ENCODE measurements at regions not wholly inside any gene's neighbourhood (a gene's known extent, or its start where the extent isn't known, plus 50 kb on each side); places are given as distances from the start of the nearest gene placed in this dataset.

DNA sequence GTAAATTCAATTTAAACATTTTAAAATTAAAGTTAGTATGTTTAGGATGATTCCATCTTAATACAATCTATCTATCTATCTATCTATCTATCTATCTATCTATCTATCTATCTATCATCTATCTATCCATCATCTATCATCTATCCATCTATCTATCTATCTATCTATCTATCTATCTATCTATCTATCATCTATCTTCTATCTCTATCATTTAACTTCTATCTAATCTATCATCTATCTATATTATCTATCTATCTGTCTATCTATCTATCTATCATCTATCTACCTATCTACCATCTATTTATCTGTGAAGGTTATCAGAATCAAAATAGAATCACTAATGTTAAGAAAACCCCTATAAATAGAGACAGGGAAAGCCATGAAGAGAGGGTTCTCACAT lies 78.3 kb downstream of the RAMP3 start:
- DNase-seq = no peak

DNA sequence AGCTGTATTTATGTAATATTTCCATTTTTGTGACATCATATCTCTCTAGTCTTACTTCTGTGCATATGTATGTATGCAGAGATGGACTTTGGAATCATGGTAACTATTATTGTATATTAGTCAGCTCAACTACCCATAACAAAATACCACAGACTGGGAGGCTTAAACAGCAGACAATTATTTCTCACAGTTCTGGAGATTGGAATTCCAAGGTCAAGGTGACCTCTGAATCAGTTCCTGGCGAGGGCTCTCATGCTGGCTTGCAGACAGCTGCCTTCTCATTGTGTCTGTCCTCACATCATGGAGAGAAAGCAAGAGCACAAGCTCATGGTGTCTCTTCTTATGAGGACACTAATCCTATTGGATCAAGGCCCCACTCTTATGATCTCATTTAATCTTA lies 79.1 kb downstream of the RAMP3 start:
- DNase-seq = no peak

DNA sequence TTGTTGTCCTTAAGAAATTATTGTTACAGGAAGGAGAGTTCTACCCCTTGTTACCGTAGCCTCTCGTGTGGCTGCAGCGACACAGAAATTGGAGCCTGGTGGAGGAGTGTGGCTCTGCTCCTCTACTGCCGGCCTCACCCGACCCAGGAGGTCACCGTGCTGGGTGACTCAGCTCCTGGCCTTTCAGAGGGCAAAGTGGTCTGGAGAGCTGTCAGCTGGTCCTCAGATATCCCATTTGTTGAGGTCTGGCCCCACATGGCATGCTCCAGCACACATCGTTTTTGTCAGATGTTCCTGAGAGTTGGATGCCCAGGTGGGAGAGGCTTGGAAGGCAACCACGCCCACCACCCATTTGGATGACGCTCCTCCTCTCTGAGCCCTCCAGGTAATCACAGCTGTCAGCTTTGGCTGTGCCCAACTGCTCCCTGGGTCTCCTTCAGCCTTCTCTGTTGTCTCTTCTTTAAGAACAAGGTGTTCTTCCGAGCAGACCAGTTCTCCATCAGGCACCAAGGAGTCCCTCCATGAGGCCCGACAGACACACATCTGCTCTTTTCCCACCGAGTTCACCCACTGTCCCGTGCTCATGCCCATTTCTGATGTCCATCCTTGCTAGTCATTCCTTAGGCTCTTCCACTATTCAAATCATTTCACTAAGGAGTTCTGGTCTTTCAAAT lies 80.3 kb downstream of the RAMP3 start:
- no peak for DNase-seq

DNA sequence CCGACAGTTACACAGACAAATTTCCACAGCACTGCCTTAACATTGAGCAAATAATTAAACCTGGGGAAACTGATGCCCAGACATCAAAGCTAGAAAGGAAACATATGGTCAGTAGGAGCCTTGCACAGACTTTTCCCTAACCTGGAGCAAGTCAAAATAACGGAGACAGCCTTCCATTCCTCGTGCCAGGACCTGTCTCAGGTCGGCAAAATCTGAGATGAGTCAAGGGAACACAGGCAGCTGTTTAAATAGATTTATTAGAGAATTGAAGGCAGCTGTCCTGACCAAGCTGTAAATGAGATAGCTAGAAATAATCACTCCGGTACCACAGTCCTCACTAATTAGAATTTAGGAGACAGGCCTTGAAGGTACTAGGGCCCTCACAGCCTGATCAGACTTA lies 81.2 kb downstream of the RAMP3 start:
- DNase-seq = no peak

DNA sequence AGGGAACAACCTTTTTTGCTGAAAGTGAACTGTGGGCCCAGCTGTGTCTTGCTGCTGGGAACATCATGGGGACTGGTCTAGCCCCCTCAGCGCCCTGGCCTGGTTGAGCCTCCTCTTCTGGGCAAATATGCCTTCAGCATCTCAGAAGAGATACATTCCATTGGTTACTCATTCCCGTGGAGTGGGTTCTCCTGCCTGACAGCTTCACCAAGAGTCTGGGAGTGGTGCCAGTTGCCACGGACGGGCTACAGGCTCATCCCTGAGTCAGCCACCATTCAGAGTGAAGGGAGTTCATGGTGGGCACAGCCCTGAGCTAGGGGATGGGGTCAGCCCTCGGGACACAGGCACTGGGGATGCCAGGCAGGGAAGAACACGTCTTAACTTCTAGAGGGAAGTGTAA lies 81.9 kb downstream of the RAMP3 start:
- no peak for DNase-seq

DNA sequence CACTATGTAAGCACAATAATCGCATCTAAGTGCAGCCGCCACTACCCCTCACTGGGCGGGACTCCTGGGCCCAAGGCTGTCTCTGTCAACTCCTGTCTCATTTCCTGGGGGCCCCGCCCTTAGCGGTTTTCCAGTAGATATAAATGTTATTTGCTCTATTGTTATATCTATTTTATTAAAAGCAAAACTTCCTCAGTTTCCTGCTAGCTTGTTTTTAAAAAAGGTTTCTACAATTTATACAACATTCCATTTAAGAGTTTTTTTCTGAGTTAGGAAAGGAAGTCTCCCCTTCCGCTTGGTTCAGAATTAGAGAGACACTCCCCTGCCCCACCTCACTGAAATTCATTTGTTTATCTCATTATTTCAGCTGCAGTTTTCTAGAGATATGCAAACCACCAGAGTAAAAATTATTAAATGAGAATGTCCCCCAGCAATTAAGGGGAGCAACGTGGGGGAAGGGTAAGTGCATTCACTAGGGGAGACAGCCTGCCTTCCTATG lies 82.7 kb downstream of the RAMP3 start:
- DNase-seq = no peak

DNA sequence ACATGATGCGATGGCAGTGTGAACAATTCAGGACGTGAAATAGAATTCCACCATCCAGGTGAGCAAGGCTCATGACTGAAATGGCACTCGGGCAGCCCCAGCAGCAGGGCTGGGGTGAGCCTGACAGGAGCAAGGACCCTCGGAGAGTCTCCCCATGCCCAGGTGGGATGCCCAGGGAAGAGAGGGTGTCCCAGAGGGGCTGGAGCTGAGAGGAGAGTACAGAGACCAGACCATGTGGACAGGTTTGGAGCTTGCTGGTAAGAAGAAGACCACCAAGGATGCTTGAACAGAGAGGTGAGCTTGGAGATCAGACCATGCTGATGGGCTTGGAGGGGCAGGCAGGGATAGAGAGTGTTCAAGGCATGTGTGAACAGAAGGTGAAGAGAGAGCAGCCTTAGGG lies 83.3 kb downstream of the RAMP3 start:
- no peak for DNase-seq

DNA sequence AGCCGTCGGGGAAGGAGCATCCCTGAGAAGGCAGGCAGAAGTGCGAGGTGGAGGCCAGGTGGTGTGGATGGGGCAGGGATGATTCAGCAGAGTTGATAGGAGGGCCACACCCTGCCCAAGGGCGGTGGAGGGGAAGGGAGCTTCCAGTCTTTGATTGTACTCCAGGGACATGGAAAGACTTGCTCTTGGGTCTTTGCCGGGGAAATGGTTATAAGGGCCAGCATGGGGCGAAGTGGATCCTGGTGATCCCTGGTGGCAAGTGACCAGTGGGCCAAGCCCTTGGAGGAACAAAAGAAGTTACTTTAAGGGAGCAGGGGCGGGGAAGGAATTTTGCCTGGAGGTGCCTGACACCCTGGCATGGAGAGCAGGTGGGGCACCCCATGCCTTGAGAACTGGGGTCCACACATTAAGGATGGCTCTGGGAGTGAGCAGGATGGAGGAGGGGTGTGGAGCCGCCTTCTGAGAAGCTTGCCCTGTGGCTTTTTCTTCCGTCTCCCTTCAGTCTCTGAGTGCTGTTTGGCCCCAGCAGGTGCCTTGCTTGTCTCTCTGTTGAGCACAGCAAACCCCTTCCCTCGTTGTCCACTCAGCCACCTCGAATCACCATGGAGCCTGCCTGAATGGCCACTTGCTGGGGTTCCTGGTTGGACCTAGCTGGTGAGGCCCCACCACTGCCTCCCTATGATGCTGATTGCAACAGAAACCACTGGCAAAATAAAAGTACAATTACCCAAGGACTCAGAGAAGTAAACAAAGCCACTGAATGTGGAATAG lies 83.9 kb downstream of the RAMP3 start:
- no peak for DNase-seq

DNA sequence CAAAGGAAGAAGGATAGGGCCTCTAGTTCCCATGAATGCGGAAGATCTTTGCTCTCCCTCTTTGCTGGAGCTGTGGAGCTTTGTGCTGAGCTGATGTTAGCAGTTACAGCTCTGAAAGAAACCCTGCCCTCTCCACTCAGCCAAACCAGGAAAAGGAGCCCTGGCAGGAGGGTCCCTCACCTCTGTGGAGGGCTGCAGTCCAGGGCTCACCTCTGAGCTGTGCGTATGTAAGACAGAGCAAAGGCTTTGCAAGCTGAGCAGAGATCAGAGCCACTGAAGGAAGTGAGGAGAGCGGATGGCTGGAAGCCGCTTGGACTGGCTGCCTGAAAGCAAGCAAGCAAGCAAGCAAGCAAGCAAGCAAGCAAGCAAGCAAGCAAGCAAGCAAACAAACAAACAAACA lies 84.7 kb downstream of the RAMP3 start:
- DNase-seq = no peak

DNA sequence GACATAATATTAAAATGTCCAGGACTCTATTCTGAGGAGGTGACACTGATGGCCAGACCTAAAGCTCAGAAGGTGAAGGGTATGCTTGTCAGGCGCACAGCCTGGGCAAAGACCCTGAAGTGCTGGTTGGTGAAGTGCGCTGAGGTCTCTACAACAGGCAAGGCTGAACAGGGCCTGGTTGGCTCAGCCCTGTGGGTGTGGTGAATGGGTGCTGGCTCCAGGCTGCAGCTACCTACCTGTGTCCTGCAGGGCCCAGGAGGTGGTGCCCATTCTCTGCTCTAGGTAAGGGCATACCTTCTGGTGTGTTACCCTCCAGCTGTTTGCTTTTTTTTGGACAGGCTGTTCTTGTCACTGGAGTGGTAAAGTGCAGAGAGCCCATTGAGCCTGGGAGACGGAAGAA lies 85.1 kb downstream of the RAMP3 start:
- DNase-seq = no peak

DNA sequence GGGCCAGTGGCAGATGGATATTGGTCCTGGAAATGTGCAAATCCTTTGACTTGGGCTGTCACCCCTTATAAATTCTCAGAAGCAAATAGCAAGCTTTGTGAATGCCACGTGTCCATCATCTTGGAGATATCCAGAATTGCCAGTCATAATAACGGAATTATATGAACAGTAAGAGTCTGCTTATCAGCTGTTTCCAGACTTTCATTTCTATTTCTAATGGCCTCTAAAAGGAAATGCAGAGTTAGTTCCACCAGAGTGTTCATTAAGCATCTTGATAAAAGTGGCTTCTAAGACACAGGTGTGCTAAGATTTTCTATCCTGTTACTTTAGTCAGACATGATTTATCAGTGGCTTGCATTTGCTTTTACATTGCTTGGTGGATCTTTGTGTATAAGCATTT lies 87.4 kb downstream of the RAMP3 start:
- DNase-seq = no peak

DNA sequence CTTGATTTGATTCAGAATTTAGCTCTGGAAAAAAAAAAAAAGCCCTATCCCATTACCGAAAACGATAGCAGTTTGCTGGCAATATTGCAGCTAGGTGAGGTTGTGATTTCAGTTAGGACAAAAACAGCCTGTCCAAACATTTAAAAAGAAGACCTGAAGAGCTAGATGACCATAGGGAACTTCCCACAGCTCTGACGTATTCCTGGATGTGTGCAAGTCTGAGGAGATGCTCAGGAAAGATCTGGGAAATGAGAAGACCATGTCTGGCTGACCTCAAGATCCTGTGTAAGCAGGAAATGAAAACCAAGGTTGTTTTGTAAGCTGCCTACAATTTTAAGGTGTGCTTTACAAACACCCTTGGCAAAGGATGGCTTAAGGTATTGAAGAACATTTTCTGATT lies 88.7 kb downstream of the RAMP3 start:
- no peak for DNase-seq

DNA sequence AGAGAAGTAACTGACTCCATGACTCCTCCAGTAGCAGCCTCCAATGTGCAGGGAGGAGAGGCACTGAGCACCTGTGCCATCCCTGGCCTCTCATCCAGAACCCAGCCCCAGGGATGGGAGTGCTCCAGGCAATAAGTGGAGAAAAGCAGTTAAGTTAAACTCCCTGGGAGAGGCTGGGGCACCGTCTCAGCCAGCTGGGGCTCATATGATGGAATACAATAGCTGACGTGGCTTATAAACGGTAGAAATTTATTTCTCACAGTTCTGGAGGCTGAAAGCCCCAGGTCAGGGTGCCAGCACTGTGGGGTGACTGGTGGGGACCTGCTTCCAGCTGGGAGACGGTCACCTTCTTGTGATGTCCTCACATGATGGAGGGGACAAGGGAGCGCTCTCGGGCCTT lies 94.7 kb downstream of the RAMP3 start:
- no peak for DNase-seq

DNA sequence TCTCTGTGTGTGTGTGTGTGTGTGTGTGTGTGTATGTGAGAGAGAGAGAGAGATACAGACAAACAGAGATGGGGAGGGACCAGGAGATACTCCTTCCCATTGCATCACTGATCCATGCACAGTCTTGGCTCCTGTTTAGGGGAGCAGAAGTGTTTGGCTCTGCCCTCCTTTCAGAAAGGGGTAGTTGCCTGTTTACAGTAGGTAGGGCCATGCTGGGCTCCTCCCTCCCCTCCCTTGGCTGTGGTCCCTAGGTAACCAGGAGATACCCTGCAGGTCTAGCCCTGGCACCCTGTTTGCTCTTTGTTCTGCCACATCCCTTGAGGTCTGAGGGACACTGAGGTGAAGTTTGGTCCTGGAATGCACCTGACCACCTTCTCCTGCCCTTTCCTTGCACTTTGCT lies 95.3 kb downstream of the RAMP3 start:
- DNase-seq = no peak

DNA sequence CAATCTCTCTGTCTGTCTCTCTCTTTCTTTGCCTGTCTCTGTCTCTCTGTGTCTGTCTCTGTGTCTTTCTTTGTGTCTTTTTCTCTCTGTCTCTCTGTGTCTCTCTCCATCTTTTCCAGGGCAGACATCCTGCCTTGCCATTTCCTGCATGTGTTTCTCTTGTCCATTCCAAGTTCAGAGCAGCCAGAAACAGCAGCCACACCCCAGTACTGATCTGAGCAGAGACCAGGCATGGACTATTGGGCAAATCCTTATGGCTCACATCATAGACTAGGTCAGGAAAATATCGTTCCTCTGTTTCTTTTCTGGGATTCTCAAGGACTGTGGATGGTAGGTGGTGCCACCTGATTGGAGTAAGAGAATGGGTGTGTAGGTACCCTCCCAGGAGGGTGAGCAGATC lies 95.8 kb downstream of the RAMP3 start:
- no peak for DNase-seq

DNA sequence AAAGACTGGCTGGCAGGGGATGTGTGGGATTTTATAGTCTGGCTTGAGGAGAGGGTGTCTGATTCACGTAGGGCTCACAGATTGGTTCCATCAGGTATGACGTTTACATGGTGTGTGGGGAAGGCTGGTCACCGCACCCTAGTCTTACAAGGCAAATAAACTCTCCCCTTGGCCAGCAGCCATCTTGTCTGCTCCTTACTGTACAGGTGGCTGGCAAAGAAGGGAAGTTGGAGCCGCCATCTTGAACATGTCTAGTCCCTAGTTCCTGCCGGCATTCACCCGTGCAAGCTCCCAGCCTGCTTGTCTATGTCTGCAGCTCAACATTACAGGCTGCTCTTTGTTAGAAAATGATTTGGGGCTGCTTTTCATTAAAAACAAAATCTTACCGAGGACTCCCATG lies 97.6 kb downstream of the RAMP3 start:
- no peak for DNase-seq

DNA sequence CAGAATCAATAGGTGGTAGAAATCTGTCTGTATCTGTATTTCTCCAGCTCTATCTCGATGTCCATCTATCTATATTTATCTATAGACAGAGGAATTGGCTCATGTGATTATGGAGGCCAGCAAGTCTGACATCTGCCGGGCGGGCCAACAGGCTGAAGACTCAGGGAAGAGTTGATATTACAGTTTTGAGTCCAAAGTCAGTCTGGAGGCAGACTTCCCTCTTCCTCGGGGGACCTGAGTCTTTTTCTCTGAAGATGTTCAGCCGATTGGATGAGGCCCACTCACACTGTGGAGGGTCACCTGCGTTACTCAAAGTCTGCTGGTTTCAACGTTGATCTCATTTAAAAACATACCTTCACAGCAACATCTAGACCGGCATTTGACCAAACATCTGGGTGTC lies 98.7 kb downstream of the RAMP3 start:
- DNase-seq = no peak

DNA sequence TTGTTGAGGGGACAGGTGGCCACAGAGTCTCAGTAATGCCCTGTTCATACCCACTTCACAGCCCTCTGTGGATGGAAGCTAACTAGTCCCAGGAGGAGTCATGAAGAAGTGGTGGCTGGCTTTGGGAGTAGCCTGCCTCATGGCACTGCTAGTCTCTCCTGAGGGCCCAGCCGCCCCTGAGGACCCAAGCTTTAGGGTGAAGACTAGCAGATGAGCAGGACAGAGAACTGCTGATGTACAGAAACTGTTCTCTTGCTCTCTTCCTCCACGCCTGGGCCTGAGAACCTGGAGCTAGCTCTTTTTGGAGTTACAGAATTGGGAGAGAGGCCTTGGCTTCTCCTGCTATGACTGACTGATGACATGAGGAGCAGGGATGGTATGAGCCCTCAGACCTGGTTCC lies 99.2 kb downstream of the RAMP3 start:
- DNase-seq = no peak

DNA sequence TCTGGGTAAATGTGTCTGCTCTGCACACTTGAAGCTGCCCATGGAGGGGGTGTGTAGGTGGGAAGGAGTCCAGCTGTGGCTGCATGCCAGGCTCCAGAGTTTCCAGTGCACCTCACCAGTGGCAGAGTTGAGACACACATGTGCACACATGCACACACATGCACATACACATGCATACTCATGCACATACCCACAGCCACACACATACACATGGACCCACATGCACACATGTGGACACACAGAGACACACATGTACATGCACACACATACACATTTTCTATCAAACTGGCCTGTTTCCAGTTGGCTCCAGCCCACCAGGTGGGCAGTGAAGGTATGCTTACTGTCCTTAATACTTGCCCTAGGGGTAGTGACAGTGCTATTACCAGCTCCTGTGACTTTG lies 99.7 kb downstream of the RAMP3 start:
- no peak for DNase-seq

DNA sequence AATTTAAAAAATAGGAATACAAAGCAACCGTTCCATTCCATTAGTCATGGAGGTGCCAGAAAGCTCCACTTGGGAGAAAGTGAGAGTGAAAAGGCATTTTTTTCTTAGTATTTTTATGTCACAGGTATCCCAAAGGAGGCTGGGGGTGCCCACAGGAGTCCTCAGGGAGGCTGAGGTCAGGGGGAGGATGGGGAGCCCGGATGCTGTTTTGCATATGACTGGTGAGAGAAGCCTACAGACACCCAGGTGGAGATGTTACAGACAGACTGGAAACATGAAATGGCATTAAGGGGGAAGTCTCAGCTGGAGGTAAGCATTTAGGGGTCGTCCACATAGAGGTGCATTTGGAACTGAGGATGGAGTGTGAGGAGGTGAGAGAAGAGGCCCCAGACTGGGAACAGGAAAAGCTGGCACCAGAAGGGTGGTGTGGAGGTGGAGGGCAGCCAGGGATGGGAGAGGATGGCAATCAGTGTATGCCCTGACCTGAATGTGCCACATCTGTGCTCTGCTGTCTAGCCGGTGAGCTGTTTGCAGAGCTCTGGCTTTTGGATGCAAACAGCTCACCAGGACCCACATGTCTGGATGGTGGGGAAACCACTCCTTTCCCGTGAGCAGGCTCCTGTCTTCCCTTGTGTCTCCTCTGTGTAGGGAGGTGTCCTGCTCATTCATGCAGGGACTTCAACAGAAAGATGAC lies 101.1 kb downstream of the RAMP3 start:
- no peak for DNase-seq

DNA sequence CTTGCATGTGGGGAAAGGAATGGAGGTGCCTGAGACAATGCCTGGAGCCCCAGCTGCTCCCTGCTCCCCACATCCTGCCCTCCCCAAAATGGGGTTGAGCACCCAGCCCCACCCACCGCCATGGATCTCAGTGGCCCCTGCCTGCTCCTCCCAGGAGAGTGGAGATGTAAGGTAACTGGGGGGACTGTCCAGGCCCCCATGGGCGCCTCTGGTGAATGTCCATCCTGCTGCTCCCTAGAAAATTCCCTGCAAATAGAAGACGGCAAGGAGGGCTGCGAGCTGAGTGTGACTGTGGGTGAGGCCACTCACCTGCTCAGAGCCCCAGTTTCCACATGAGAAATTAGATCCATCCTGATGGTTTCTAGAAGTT lies 101.6 kb downstream of the RAMP3 start:
- DNase-seq = no peak

DNA sequence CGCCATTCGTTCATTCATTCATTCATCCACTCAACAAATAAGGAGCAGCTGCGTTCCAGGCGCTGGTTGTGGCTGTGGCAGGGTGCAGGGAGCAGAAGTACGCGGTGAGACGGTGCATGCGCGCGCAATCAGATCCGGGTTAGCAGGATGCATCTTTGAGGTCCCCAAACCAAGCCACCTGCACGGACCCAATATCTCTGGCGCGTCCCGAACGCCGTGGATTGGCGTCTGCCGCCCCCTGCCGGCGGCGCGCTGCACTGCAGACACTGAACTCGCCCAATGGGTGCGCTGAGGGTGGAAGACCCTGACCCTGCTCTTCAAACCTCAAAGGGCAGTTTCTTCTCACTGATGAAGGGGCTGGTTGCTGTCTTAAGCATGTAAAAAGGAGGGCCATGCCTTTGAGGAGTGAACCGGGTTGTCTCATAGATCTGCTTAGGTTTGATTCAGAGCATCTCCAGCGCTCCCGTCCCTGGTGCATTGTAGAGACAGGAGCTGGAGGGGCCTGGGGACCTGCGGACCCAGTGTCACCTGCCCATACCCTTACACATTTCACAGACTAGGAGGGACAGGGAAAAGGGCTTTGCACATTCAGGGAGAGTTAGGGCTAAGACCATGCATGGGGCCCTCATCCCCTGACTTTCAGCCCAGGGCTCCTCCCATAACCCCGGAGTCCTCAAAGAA lies 102.5 kb downstream of the RAMP3 start:
- no peak for DNase-seq

DNA sequence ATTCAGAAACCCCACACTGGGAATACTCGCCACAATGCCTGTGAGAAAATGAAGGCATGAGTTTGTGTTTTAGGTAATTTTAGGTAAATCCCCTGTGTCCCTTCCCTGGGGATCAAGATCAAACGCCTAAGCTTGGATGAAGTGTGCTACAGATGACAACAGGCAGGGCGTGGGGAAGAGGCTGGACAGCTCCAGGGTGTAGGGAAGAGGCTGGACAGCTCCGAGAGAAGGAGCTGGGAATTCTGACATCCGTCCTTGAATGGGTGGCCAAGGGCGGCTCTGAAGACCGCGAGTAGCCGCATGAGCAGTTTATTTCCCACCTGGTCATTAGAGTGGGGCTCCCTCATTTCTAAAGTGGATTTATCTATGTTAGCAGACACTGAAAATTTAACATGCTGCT lies 109.7 kb downstream of the RAMP3 start:
- no peak for DNase-seq

Measured in skin of body (tissue), 1 donor.